ENCODE measurements at regions not wholly inside any gene's neighbourhood (a gene's known extent, or its start where the extent isn't known, plus 50 kb on each side); places are given as distances from the start of the nearest gene placed in this dataset.

DNA sequence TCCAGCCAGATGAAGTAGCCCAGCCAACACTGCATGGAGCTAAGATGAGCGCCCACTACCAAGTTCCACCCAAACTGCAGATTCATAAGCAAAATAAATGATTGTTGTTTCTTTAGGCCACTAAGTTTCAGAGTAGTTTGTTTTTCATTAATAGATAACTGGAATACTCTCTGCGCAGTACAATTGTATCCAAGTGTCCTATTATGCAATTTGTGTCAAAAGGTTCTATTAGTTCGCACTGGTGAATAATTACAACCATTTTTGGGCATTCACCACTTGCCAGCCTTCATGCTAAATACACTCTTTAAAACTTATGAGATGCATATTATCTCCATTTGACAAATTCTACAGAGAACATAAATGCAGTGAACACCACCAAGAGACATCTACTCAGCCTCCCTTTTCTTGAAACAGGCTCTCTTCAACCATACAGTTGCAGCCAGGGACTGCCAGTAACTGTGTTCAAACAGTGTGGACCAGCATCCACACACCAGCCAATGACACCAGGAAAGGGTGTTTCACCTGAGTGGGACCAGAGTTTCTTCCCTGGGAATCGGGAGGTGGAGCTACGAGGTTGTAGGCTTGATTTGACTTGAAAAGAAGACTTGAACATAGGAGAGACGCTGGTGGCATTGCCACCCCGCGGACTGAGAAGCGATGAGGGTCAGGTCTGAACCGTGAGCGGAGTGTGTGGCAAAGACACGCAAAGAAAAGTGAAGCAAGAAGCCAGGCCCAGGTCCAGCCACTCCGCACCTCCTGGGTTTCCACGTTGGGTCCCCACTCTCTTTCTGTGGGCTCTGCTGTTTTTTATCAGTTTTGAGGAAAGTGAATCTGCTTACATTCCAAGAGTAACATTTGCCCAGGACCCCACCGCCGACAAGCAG lies 53.0 kb upstream of the FZD10 start:
- Mint-ChIP-seq H3K27ac (no peak overlapping the region), H3K27me3 (ENCODE audit: low read depth in 2 of 2) (peaks cover 8 to 34% of the 10 kb centered on the region in 2 donors), H3K4me1 (no peaks in the 10 kb centered on the region), H3K9me3 (no peaks in the 10 kb centered on the region), H3K36me3 (no peaks in the 10 kb centered on the region), H3K4me3 (no peak overlapping the region)
- Histone ChIP-seq H3K9me3 (ENCODE audit: control insufficient read depth, insufficient read depth, low read length) (no peaks in the 10 kb centered on the region), H3K36me3 (ENCODE audit: control insufficient read depth, insufficient read depth, low read length) (no peaks in the 10 kb centered on the region), H3K27me3 (ENCODE audit: control insufficient read depth, insufficient read depth, low read length) (no peaks in the 10 kb centered on the region), H3K4me3 (ENCODE audit: low read length) (no peak overlapping the region), H3K4me1 (ENCODE audit: control insufficient read depth, insufficient read depth, low read length) (no peaks in the 10 kb centered on the region), H3K27ac (ENCODE audit: low read length) (no peak overlapping the region)
- no peak for TF ChIP-seq CTCF (IDR thresholded peaks at IDR 0.05)
- WGBS (ENCODE audit: insufficient coverage), result 84% methylated on average over 16 of the region's 16 CpGs
- intact Hi-C loops (cut with micrococcal nuclease), result no loop called here
- DNase-seq (no peak), ATAC-seq (no peak)

DNA sequence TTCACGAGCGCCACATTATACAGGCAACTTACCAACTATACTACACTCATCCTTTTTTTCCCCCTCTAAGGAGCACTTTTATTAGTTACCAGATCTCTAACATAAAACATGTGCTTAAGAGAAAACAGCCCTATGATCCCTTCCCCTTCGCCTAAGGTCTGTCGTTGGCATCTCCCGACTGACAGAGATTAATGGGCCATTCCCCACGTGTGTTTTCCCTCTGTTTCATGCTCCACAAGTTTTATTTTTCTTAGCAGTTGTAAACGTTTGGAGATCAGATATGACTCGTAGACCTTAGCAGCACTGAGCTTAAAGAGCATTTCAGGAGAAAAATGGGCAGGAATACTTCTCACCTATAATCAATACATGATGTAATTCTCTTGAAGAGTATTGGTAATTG lies 51.4 kb upstream of the FZD10 start:
- Mint-ChIP-seq H3K4me3 (no peak overlapping the region), H3K4me1 (no peaks in the 10 kb centered on the region), H3K9me3 (no peaks in the 10 kb centered on the region), H3K27me3 (ENCODE audit: low read depth in 2 of 2) (peaks cover 5 to 25% of the 10 kb centered on the region in 2 donors), H3K36me3 (no peaks in the 10 kb centered on the region), H3K27ac (no peak overlapping the region)
- Histone ChIP-seq H3K27ac (ENCODE audit: low read length) (no peak overlapping the region), H3K4me1 (ENCODE audit: control insufficient read depth, insufficient read depth, low read length) (no peaks in the 10 kb centered on the region), H3K4me3 (ENCODE audit: low read length) (no peak overlapping the region), H3K27me3 (ENCODE audit: control insufficient read depth, insufficient read depth, low read length) (no peaks in the 10 kb centered on the region), H3K9me3 (ENCODE audit: control insufficient read depth, insufficient read depth, low read length) (no peaks in the 10 kb centered on the region), H3K36me3 (ENCODE audit: control insufficient read depth, insufficient read depth, low read length) (no peaks in the 10 kb centered on the region)
- no peak for DNase-seq
- no peak for TF ChIP-seq CTCF (IDR thresholded peaks at IDR 0.05)
- intact Hi-C loops (cut with micrococcal nuclease), result no loop called here
- WGBS (ENCODE audit: insufficient coverage), result 48% methylated on average over 7 of the region's 8 CpGs
- no peak for ATAC-seq

DNA sequence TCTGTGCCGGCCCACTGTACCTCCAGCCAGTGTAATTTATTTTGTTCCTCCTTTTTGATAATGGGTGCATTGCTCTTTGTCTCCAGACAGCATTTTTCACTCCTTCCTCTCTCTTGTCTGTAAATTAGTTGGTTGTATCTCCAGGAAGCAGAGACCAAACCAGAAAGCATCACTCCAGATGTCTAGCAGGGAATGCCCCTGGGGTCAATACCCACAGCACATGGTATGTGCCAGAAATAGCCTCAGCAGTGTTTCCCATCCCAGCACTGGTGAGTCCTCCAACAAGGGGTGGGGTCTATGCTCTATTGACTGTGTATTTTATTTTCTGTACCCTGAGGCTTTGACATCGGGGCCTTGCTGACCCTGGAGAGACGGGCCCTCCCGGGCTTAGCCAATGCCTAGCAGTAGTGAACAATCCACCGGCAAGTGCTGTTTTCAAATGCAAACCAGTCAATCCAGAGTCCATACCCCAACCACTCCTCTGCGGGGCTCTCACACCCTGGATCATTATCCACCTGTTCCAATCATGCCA lies 50.2 kb upstream of the FZD10 start:
- H3K36me3 Mint-ChIP-seq, result no peaks in the 10 kb centered on the region
- 64% methylated on average over 6 of the region's 6 CpGs for WGBS (ENCODE audit: insufficient coverage)
- no peak for ATAC-seq
- H3K36me3 ChIP-seq (ENCODE audit: control insufficient read depth, insufficient read depth, low read length), result no peaks in the 10 kb centered on the region
- intact Hi-C loops (cut with micrococcal nuclease), result no loop called here
- no peaks in the 10 kb centered on the region for H3K9me3 ChIP-seq (ENCODE audit: control insufficient read depth, insufficient read depth, low read length)
- no peaks in the 10 kb centered on the region for H3K9me3 Mint-ChIP-seq
- H3K4me1 Mint-ChIP-seq, result no peaks in the 10 kb centered on the region
- DNase-seq, result no peak
- no peaks in the 10 kb centered on the region for H3K27me3 ChIP-seq (ENCODE audit: control insufficient read depth, insufficient read depth, low read length)
- no peak for TF ChIP-seq CTCF (IDR thresholded peaks at IDR 0.05)
- no peak overlapping the region for H3K4me3 Mint-ChIP-seq
- no peak overlapping the region for H3K27ac Mint-ChIP-seq
- H3K27ac ChIP-seq (ENCODE audit: low read length), result no peak overlapping the region
- peaks cover 5 to 25% of the 10 kb centered on the region in 2 donors for H3K27me3 Mint-ChIP-seq (ENCODE audit: low read depth in 2 of 2)
- no peaks in the 10 kb centered on the region for H3K4me1 ChIP-seq (ENCODE audit: control insufficient read depth, insufficient read depth, low read length)
- no peak overlapping the region for H3K4me3 ChIP-seq (ENCODE audit: low read length)
